ENCODE measurements at regions not wholly inside any gene's neighbourhood (a gene's known extent, or its start where the extent isn't known, plus 50 kb on each side); places are given as distances from the start of the nearest gene placed in this dataset.

GRCh38 chr10:63829020-63829419 lies 307.8 kb downstream of the REEP3 start (continued):
- TF ChIP-seq CSDC2 (CRISPR knock-in tag; IDR thresholded peaks at IDR 0.05), result no peak
- TF ChIP-seq ZNF70 (CRISPR knock-in tag; IDR thresholded peaks at IDR 0.05), result no peak
- no peak for TF ChIP-seq CREB5 (CRISPR knock-in tag; IDR thresholded peaks at IDR 0.05; ENCODE audit: low read depth)
- no peak for TF ChIP-seq PPARA (CRISPR knock-in tag; IDR thresholded peaks at IDR 0.05; ENCODE audit: borderline replicate concordance)
- no peak for TF ChIP-seq ZFP30 (CRISPR knock-in tag; IDR thresholded peaks at IDR 0.05)

GRCh38 chr10:63829573-63830149 lies 308.5 kb downstream of the REEP3 start:
- no peak for ATAC-seq
- no peak for TF ChIP-seq ISL1 (CRISPR knock-in tag; IDR thresholded peaks at IDR 0.05)
- TF ChIP-seq CSDC2 (CRISPR knock-in tag; IDR thresholded peaks at IDR 0.05), result no peak
- no peak for TF ChIP-seq ARNTL (CRISPR knock-in tag; IDR thresholded peaks at IDR 0.05; ENCODE audit: borderline replicate concordance, low read depth)
- no peak for TF ChIP-seq POU6F1 (CRISPR knock-in tag; IDR thresholded peaks at IDR 0.05; ENCODE audit: borderline replicate concordance, low read depth)
- TF ChIP-seq ESRRG (CRISPR knock-in tag; IDR thresholded peaks at IDR 0.05), result no peak
- TF ChIP-seq BACH2 (CRISPR knock-in tag; IDR thresholded peaks at IDR 0.05; ENCODE audit: borderline replicate concordance), result no peak
- TF ChIP-seq ZNF70 (CRISPR knock-in tag; IDR thresholded peaks at IDR 0.05), result no peak
- no peak for TF ChIP-seq ZFP3 (CRISPR knock-in tag; IDR thresholded peaks at IDR 0.05)
- no peak for TF ChIP-seq ZNF8 (CRISPR knock-in tag; IDR thresholded peaks at IDR 0.05)
- no peak for TF ChIP-seq PPARA (CRISPR knock-in tag; IDR thresholded peaks at IDR 0.05; ENCODE audit: borderline replicate concordance)
- no peak for TF ChIP-seq ZFP30 (CRISPR knock-in tag; IDR thresholded peaks at IDR 0.05)
- TF ChIP-seq OSR1 (CRISPR knock-in tag; IDR thresholded peaks at IDR 0.05), result no peak
- no peak for TF ChIP-seq TCF4 (CRISPR knock-in tag; IDR thresholded peaks at IDR 0.05; ENCODE audit: borderline replicate concordance)

GRCh38 chr10:63832686-63833085 lies 311.5 kb downstream of the REEP3 start:
- ATAC-seq, result no peak
- TF ChIP-seq CREB5 (CRISPR knock-in tag; IDR thresholded peaks at IDR 0.05; ENCODE audit: low read depth), result no peak
- no peak for TF ChIP-seq ARNTL (CRISPR knock-in tag; IDR thresholded peaks at IDR 0.05; ENCODE audit: borderline replicate concordance, low read depth)
- TF ChIP-seq ZFP3 (CRISPR knock-in tag; IDR thresholded peaks at IDR 0.05), result no peak
- TF ChIP-seq ZC3H10 (CRISPR knock-in tag; IDR thresholded peaks at IDR 0.05), result no peak
- TF ChIP-seq SNAI2 (CRISPR knock-in tag; IDR thresholded peaks at IDR 0.05), result no peak
- no peak for TF ChIP-seq ESRRG (CRISPR knock-in tag; IDR thresholded peaks at IDR 0.05)
- no peak for TF ChIP-seq CSDC2 (CRISPR knock-in tag; IDR thresholded peaks at IDR 0.05)
- no peak for TF ChIP-seq GLIS3 (CRISPR knock-in tag; IDR thresholded peaks at IDR 0.05)
- no peak for TF ChIP-seq POU6F1 (CRISPR knock-in tag; IDR thresholded peaks at IDR 0.05; ENCODE audit: borderline replicate concordance, low read depth)
- TF ChIP-seq BACH2 (CRISPR knock-in tag; IDR thresholded peaks at IDR 0.05; ENCODE audit: borderline replicate concordance), result no peak
- no peak for TF ChIP-seq ZNF8 (CRISPR knock-in tag; IDR thresholded peaks at IDR 0.05)
- TF ChIP-seq CSRNP3 (CRISPR knock-in tag; IDR thresholded peaks at IDR 0.05), result no peak
- TF ChIP-seq PATZ1 (CRISPR knock-in tag; IDR thresholded peaks at IDR 0.05; ENCODE audit: borderline replicate concordance), result no peak
- TF ChIP-seq TSHZ2 (CRISPR knock-in tag; IDR thresholded peaks at IDR 0.05), result no peak
- no peak for TF ChIP-seq OSR1 (CRISPR knock-in tag; IDR thresholded peaks at IDR 0.05)
- no peak for TF ChIP-seq TOX (CRISPR knock-in tag; IDR thresholded peaks at IDR 0.05; ENCODE audit: borderline replicate concordance)
- no peak for TF ChIP-seq ZFP30 (CRISPR knock-in tag; IDR thresholded peaks at IDR 0.05)
- no peak for TF ChIP-seq PPARA (CRISPR knock-in tag; IDR thresholded peaks at IDR 0.05; ENCODE audit: borderline replicate concordance)
- no peak for TF ChIP-seq ZNF565 (CRISPR knock-in tag; conservative IDR thresholded peaks at IDR 0.05; ENCODE audit: low read depth)
- no peak for TF ChIP-seq TCF4 (CRISPR knock-in tag; IDR thresholded peaks at IDR 0.05; ENCODE audit: borderline replicate concordance)
